ENCODE measurements at regions not wholly inside any gene's neighbourhood (a gene's known extent, or its start where the extent isn't known, plus 50 kb on each side); places are given as distances from the start of the nearest gene placed in this dataset.

DNA sequence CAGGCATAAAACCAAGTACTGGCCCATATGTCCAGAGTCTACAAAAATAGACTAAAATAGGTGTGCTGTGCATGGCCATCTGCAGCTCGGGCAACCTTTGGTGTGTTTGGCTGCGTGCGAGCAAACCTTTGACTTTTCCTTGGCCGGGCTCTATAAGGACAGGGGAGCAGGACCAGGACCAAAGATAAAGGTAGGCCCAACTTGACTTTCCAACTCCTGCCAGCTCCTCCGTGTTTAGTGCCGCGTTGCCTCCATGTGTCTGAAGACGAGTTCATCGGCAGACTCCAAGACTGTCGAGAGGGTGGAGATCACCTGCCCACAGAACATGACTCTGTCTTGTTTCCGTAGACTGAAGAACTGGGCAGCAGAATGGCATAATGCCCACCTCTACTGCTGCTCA lies 375.5 kb downstream of the IRS2 start:
- Histone ChIP-seq H3K9me3 (no peaks in the 10 kb centered on the region), H3K4me3 (no peak overlapping the region), H3K4me1 (peaks cover 0 to 10% (median 0%) of the 10 kb centered on the region in 6 donors), H3K27ac (no peak overlapping the region), H3K27me3 (replicated peaks in 1 of 7) (no peaks in the 10 kb centered on the region), H3K36me3 (no peaks in the 10 kb centered on the region)
- intact Hi-C loops (cut with DNase I; ENCODE audit: low total_unique reads): no loop called here
- TF ChIP-seq POLR2A (IDR thresholded peaks at IDR 0.05) (no peak), POLR2AphosphoS5 (IDR thresholded peaks at IDR 0.05) (no peak)
- TF ChIP-seq, protein P1, sequence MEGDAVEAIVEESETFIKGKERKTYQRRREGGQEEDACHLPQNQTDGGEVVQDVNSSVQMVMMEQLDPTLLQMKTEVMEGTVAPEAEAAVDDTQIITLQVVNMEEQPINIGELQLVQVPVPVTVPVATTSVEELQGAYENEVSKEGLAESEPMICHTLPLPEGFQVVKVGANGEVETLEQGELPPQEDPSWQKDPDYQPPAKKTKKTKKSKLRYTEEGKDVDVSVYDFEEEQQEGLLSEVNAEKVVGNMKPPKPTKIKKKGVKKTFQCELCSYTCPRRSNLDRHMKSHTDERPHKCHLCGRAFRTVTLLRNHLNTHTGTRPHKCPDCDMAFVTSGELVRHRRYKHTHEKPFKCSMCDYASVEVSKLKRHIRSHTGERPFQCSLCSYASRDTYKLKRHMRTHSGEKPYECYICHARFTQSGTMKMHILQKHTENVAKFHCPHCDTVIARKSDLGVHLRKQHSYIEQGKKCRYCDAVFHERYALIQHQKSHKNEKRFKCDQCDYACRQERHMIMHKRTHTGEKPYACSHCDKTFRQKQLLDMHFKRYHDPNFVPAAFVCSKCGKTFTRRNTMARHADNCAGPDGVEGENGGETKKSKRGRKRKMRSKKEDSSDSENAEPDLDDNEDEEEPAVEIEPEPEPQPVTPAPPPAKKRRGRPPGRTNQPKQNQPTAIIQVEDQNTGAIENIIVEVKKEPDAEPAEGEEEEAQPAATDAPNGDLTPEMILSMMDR (IDR thresholded peaks at IDR 0.05 in 8 of 11, conservative IDR thresholded peaks at IDR 0.05 in 3 of 11): no peak
- DNase-seq: no peak
- 84 to 90% (median 86%) methylated on average over 11 of the region's 11 CpGs for WGBS, 5 donors

DNA sequence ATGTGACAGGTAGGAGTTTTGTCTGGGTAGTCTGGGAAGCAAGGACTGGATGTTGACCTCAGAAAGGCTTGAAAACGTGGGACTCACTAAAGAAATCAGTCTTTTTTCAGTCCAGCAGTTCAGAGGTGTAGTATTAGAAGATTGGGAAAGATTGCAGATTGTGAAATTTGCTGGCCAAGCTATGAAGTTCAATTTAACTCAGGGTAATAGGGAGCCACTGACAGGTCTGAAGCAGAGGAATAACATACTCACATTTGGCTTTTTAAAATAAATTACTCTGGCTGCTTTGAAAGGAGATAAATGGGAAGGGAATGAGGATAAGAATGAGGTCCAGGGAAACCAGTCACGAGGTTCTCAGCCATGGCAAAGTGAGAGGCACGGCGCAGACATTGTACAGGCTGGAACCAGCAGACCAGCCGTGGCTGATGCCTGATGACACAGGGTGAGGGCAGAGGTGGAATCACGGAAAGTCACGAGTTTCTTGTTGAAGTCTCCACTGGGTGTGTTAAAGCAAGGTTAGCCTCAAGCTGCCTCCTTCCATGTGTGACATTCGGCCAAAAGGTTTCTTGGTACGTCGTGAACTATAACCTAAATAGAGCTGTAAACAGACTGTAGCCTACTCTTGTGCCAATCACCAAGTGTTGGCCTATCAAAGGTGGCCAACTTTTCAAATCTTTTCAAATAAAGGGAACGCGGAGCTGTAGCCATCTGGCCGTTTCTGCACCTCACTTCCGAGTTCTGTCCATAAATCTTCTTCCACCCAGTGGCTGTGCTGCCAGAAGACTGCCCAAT lies 377.6 kb downstream of the IRS2 start:
- peaks cover 0 to 10% (median 0%) of the 10 kb centered on the region in 6 donors for H3K4me1 ChIP-seq
- no peak for TF ChIP-seq POLR2A (IDR thresholded peaks at IDR 0.05)
- TF ChIP-seq, protein P1 (IDR thresholded peaks at IDR 0.05 in 8 of 11, conservative IDR thresholded peaks at IDR 0.05 in 3 of 11): no peak
- H3K4me3 ChIP-seq: no peak overlapping the region
- no peaks in the 10 kb centered on the region for H3K27me3 ChIP-seq (replicated peaks in 1 of 7)
- intact Hi-C loops (cut with DNase I; ENCODE audit: low total_unique reads): no loop called here
- DNase-seq: no peak
- peak overlapping the region in 1 of 8 donors; percentile 24 for H3K27ac ChIP-seq
- no peaks in the 10 kb centered on the region for H3K36me3 ChIP-seq
- WGBS, 5 donors: 69 to 71% (median 71%) methylated on average over 14 of the region's 14 CpGs
- peaks cover 0 to 9% (median 0%) of the 10 kb centered on the region in 8 donors for H3K9me3 ChIP-seq

DNA sequence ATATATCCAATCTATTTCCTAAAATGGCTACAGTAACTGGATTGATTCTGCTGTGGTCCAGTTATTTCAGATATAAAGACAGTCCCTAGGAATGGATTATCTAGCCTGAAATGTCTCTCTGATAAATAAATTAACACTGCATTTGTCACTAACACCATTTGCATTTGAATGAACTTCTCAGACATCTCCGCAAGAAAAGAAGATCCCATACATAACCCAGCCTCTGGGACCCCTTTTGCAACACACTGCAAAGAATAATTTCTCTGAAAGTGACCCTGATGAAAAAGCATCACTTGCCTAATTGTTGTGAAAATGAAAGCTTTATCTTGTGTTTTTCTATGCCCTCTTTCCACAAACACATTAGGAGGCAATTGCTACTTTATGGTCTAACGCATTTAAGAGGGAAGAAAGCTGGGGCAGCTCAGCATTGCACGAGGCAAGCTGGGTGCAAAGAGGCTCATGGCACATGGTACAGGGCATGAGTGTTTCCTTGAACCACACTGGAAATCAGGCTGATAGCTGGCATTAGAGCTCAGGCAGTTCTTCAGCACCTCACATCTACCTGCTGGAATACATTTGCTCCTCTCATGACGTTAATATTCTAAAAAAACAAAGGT lies 379.9 kb downstream of the IRS2 start:
- Histone ChIP-seq H3K4me3 (no peak overlapping the region), H3K27me3 (replicated peaks in 1 of 7) (no peaks in the 10 kb centered on the region), H3K9me3 (peaks cover 0 to 9% (median 0%) of the 10 kb centered on the region in 8 donors), H3K36me3 (no peaks in the 10 kb centered on the region), H3K27ac (no peak overlapping the region), H3K4me1 (no peaks in the 10 kb centered on the region)
- intact Hi-C loops (cut with DNase I; ENCODE audit: low total_unique reads): no loop called here
- WGBS, 5 donors: 57 to 88% (median 86%) methylated on average over 4 of the region's 4 CpGs
- DNase-seq: no peak
- TF ChIP-seq, protein P1 (IDR thresholded peaks at IDR 0.05 in 8 of 11, conservative IDR thresholded peaks at IDR 0.05 in 3 of 11): no peak
- TF ChIP-seq POLR2AphosphoS5 (IDR thresholded peaks at IDR 0.05) (no peak), POLR2A (IDR thresholded peaks at IDR 0.05) (no peak)

DNA sequence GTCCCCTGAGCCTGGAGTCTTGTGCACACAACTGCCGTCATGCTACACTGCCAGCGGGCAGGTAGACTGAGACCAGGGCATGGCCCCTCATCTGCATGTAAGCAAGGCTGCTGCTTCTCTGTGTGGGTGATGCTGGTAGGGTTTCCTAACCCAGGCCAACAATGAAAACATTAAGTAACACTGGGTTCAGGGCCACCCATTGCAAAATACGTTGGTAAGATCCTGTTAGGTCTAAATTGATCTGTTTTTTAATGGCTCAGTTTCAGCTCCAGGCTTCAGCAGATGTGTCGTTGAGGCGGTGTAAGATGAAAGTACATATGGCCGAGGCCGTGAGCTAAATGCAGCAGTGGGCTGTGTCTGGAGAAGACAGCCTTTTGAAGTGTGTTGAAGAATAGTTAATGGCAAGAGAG lies 383.4 kb downstream of the IRS2 start:
- Histone ChIP-seq H3K9me3 (peaks cover 0 to 9% (median 0%) of the 10 kb centered on the region in 8 donors), H3K27ac (peak overlapping the region in 6 of 8 donors; percentile 43 to 86 (median 68)), H3K4me1 (peaks cover 0 to under 1% (median 0%) of the 10 kb centered on the region in 6 donors), H3K4me3 (no peak overlapping the region), H3K36me3 (no peaks in the 10 kb centered on the region), H3K27me3 (replicated peaks in 1 of 7) (no peaks in the 10 kb centered on the region)
- TF ChIP-seq, protein P1 (IDR thresholded peaks at IDR 0.05 in 8 of 11, conservative IDR thresholded peaks at IDR 0.05 in 3 of 11): no peak
- TF ChIP-seq POLR2AphosphoS5 (IDR thresholded peaks at IDR 0.05) (peak in 1 of 3 donors; percentile 18), POLR2A (IDR thresholded peaks at IDR 0.05) (no peak)
- DNase-seq: no peak
- intact Hi-C loops (cut with DNase I; ENCODE audit: low total_unique reads): no loop called here
- 44 to 70% (median 62%) methylated on average over 7 of the region's 7 CpGs for WGBS, 5 donors

Measured in spleen (tissue), 11 donors.